Activated CD4-positive, alpha-beta T cell treated with anti-CD3 and anti-CD28 coated beads, Interleukin-2, amount 10 ng/mL, durations not matched to agents 24 days and 14 days (primary cell): ENCODE measurements at regions not wholly inside any gene's neighbourhood (a gene's known extent, or its start where the extent isn't known, plus 50 kb on each side); places are given as distances from the start of the nearest gene placed in this dataset.
"Not testable (repeated sequence)": the region's sequence is repeated elsewhere in the genome, so short reads cannot be mapped to it uniquely, and the experiment has no call there.

Experiments
- DNase-seq: peaks from one replicate; pipeline ENCODE4 v3.0.0; 2022
- H3K27ac Mint-ChIP-seq: one replicate; pipeline ENCODE4 v1.8.0; 2022; ENCODE audit warnings: mild to moderate bottlenecking, mixed read lengths
- H3K27me3 Mint-ChIP-seq: one replicate; pipeline ENCODE4 v1.8.0; 2022; ENCODE audit warnings: mixed read lengths
- H3K36me3 Mint-ChIP-seq: one replicate; pipeline ENCODE4 v1.8.0; 2022; ENCODE audit warnings: low read depth, mild to moderate bottlenecking, mixed read lengths
- H3K4me1 Mint-ChIP-seq: one replicate; pipeline ENCODE4 v1.8.0; 2021; ENCODE audit warnings: mixed read lengths
- H3K4me3 Mint-ChIP-seq: one replicate; pipeline ENCODE4 v1.8.0; 2022; ENCODE audit warnings: mild to moderate bottlenecking, moderate library complexity, mixed read lengths
- H3K9me3 Mint-ChIP-seq: one replicate; pipeline ENCODE4 v1.8.0; 2021; ENCODE audit warnings: mixed read lengths
- intact Hi-C: fragments of 100-400 bp; cut with micrococcal nuclease; formaldehyde crosslinking; loops from one replicate; pipeline ENCODE4 v1.15.1; 2023

GRCh38 chr2:150219861-150220260 lies 267.6 kb downstream of the RND3 start:
- Mint-ChIP-seq H3K4me3 (no peak overlapping the region), H3K27ac (no peak overlapping the region), H3K4me1 (no peaks in the 10 kb centered on the region), H3K27me3 (no peaks in the 10 kb centered on the region), H3K9me3 (no peaks in the 10 kb centered on the region), H3K36me3 (no peaks in the 10 kb centered on the region)
- DNase-seq: no peak
- intact Hi-C loops: no loop called here

- Mint-ChIP-seq H3K4me1 (no peaks in the 10 kb centered on the region), H3K27ac (no peak overlapping the region), H3K9me3 (no peaks in the 10 kb centered on the region), H3K36me3 (no peaks in the 10 kb centered on the region), H3K4me3 (no peak overlapping the region), H3K27me3 (no peaks in the 10 kb centered on the region)
- no peak for DNase-seq
- intact Hi-C loops: no loop called here
Observed at GRCh38 chr2:150215041-150215440, 272.4 kb downstream of the RND3 start.

GRCh38 chr2:150214626-150215025 lies 272.8 kb downstream of the RND3 start:
- no peaks in the 10 kb centered on the region for H3K9me3 Mint-ChIP-seq
- intact Hi-C loops: no loop called here
- H3K4me1 Mint-ChIP-seq: no peaks in the 10 kb centered on the region
- H3K36me3 Mint-ChIP-seq: no peaks in the 10 kb centered on the region
- H3K27ac Mint-ChIP-seq: no peak overlapping the region
- DNase-seq: no peak
- H3K27me3 Mint-ChIP-seq: no peaks in the 10 kb centered on the region
- no peak overlapping the region for H3K4me3 Mint-ChIP-seq

GRCh38 chr2:150212722-150213171 lies 274.7 kb downstream of the RND3 start:
- H3K4me1 Mint-ChIP-seq: no peaks in the 10 kb centered on the region
- no peak overlapping the region for H3K27ac Mint-ChIP-seq
- no peak for DNase-seq
- H3K27me3 Mint-ChIP-seq: no peaks in the 10 kb centered on the region
- H3K4me3 Mint-ChIP-seq: no peak overlapping the region
- H3K9me3 Mint-ChIP-seq: no peaks in the 10 kb centered on the region
- intact Hi-C loops: no loop called here
- no peaks in the 10 kb centered on the region for H3K36me3 Mint-ChIP-seq

GRCh38 chr2:150211164-150211631 lies 276.3 kb downstream of the RND3 start:
- intact Hi-C loops: no loop called here
- H3K27ac Mint-ChIP-seq: no peak overlapping the region
- H3K36me3 Mint-ChIP-seq: no peaks in the 10 kb centered on the region
- DNase-seq: no peak
- H3K27me3 Mint-ChIP-seq: no peaks in the 10 kb centered on the region
- no peaks in the 10 kb centered on the region for H3K9me3 Mint-ChIP-seq
- no peak overlapping the region for H3K4me3 Mint-ChIP-seq
- no peaks in the 10 kb centered on the region for H3K4me1 Mint-ChIP-seq

GRCh38 chr2:150209746-150210145 lies 277.7 kb downstream of the RND3 start:
- Mint-ChIP-seq H3K4me3 (no peak overlapping the region), H3K36me3 (no peaks in the 10 kb centered on the region), H3K4me1 (no peaks in the 10 kb centered on the region), H3K9me3 (no peaks in the 10 kb centered on the region), H3K27me3 (no peaks in the 10 kb centered on the region), H3K27ac (no peak overlapping the region)
- intact Hi-C loops: no loop called here
- DNase-seq: no peak

GRCh38 chr2:150208689-150209088 lies 278.8 kb downstream of the RND3 start:
- H3K9me3 Mint-ChIP-seq: no peaks in the 10 kb centered on the region
- no peaks in the 10 kb centered on the region for H3K36me3 Mint-ChIP-seq
- no peak overlapping the region for H3K27ac Mint-ChIP-seq
- no peaks in the 10 kb centered on the region for H3K4me1 Mint-ChIP-seq
- no peak overlapping the region for H3K4me3 Mint-ChIP-seq
- no peaks in the 10 kb centered on the region for H3K27me3 Mint-ChIP-seq
- DNase-seq: no peak
- intact Hi-C loops: no loop called here

GRCh38 chr2:150207979-150208378 lies 279.5 kb downstream of the RND3 start:
- DNase-seq: no peak
- no peaks in the 10 kb centered on the region for H3K36me3 Mint-ChIP-seq
- no peak overlapping the region for H3K4me3 Mint-ChIP-seq
- H3K27ac Mint-ChIP-seq: no peak overlapping the region
- intact Hi-C loops: no loop called here
- no peaks in the 10 kb centered on the region for H3K4me1 Mint-ChIP-seq
- H3K9me3 Mint-ChIP-seq: no peaks in the 10 kb centered on the region
- H3K27me3 Mint-ChIP-seq: no peaks in the 10 kb centered on the region

GRCh38 chr2:150204451-150204850 lies 283.0 kb downstream of the RND3 start:
- no peaks in the 10 kb centered on the region for H3K4me1 Mint-ChIP-seq
- no peaks in the 10 kb centered on the region for H3K27me3 Mint-ChIP-seq
- no peak for DNase-seq
- intact Hi-C loops: no loop called here
- H3K9me3 Mint-ChIP-seq: no peaks in the 10 kb centered on the region
- no peak overlapping the region for H3K27ac Mint-ChIP-seq
- H3K4me3 Mint-ChIP-seq: no peak overlapping the region
- no peaks in the 10 kb centered on the region for H3K36me3 Mint-ChIP-seq

GRCh38 chr2:150194816-150195215 lies 292.7 kb downstream of the RND3 start:
- H3K9me3 Mint-ChIP-seq, H3K4me3 Mint-ChIP-seq, H3K27ac Mint-ChIP-seq, H3K36me3 Mint-ChIP-seq, DNase-seq, intact Hi-C loops, H3K27me3 Mint-ChIP-seq, H3K4me1 Mint-ChIP-seq: not testable (repeated sequence)

GRCh38 chr2:150192701-150193100 lies 294.8 kb downstream of the RND3 start:
- Mint-ChIP-seq H3K36me3 (no peaks in the 10 kb centered on the region), H3K27ac (no peak overlapping the region), H3K27me3 (no peaks in the 10 kb centered on the region), H3K4me3 (no peak overlapping the region), H3K4me1 (no peaks in the 10 kb centered on the region), H3K9me3 (peaks cover 3% of the 10 kb centered on the region)
- DNase-seq: no peak
- intact Hi-C loops: no loop called here

GRCh38 chr2:150191349-150191748 lies 296.1 kb downstream of the RND3 start:
- Mint-ChIP-seq H3K9me3 (peaks cover 3% of the 10 kb centered on the region), H3K4me1 (no peaks in the 10 kb centered on the region), H3K4me3 (no peak overlapping the region), H3K27ac (no peak overlapping the region), H3K36me3 (no peaks in the 10 kb centered on the region), H3K27me3 (no peaks in the 10 kb centered on the region)
- intact Hi-C loops: no loop called here
- no peak for DNase-seq

GRCh38 chr2:150190546-150190945 lies 296.9 kb downstream of the RND3 start:
- peaks cover 3% of the 10 kb centered on the region for H3K9me3 Mint-ChIP-seq
- H3K36me3 Mint-ChIP-seq: no peaks in the 10 kb centered on the region
- no peak overlapping the region for H3K4me3 Mint-ChIP-seq
- no peaks in the 10 kb centered on the region for H3K27me3 Mint-ChIP-seq
- no peak overlapping the region for H3K27ac Mint-ChIP-seq
- no peaks in the 10 kb centered on the region for H3K4me1 Mint-ChIP-seq
- DNase-seq: no peak
- intact Hi-C loops: no loop called here

GRCh38 chr2:150188800-150189199 lies 298.7 kb downstream of the RND3 start:
- Mint-ChIP-seq H3K36me3 (no peaks in the 10 kb centered on the region), H3K4me1 (no peaks in the 10 kb centered on the region), H3K27me3 (no peaks in the 10 kb centered on the region), H3K27ac (no peak overlapping the region), H3K4me3 (no peak overlapping the region), H3K9me3 (peaks cover 3% of the 10 kb centered on the region)
- no peak for DNase-seq
- intact Hi-C loops: no loop called here

GRCh38 chr2:150188177-150188576 lies 299.3 kb downstream of the RND3 start:
- Mint-ChIP-seq H3K4me3 (no peak overlapping the region), H3K4me1 (no peaks in the 10 kb centered on the region), H3K36me3 (no peaks in the 10 kb centered on the region), H3K27me3 (no peaks in the 10 kb centered on the region), H3K27ac (no peak overlapping the region), H3K9me3 (peaks cover 3% of the 10 kb centered on the region)
- intact Hi-C loops: no loop called here
- no peak for DNase-seq
